Skin epidermis (tissue), 12 donors: ENCODE measurements at regions not wholly inside any gene's neighbourhood (a gene's known extent, or its start where the extent isn't known, plus 50 kb on each side); places are given as distances from the start of the nearest gene placed in this dataset.
"Not testable (repeated sequence)": the region's sequence is repeated elsewhere in the genome, so short reads cannot be mapped to it uniquely, and the experiment has no call there.

Experiments
- H3K27ac ChIP-seq, 21 experiments: fragments of 200-600 bp; sonication (generic) in 11 of 21; one replicate each; pipeline ENCODE4 v1.5.0; 2020; ENCODE audit warnings: mild to moderate bottlenecking in 3 of 21, inconsistent platforms in 2 of 21, moderate library complexity in 2 of 21
- H3K4me3 ChIP-seq, 7 experiments: fragments of 200-600 bp; sonication (generic) in 2 of 7; one replicate each; pipeline ENCODE4 v1.5.0; 2020; ENCODE audit warnings: inconsistent platforms in 2 of 7, mild to moderate bottlenecking in 2 of 7, moderate library complexity in 1 of 7

- H3K27ac ChIP-seq, result peak overlapping the region in 1 of 21 experiments; percentile 16
- H3K4me3 ChIP-seq, result no peak overlapping the region
Observed at GRCh38 chr10:30742471-30742870, 112.9 kb upstream of the LYZL2 start.

GRCh38 chr10:30740774-30741173 lies 111.2 kb upstream of the LYZL2 start:
- not testable (repeated sequence) for H3K4me3 ChIP-seq, H3K27ac ChIP-seq

GRCh38 chr10:30738416-30738815 lies 108.9 kb upstream of the LYZL2 start:
- H3K27ac ChIP-seq, result peak overlapping the region in 1 of 21 experiments; percentile 60
- H3K4me3 ChIP-seq, result no peak overlapping the region

- Histone ChIP-seq H3K4me3 (no peak overlapping the region), H3K27ac (peak overlapping the region in 3 of 21 experiments; percentile 2 to 60 (median 47))
Observed at GRCh38 chr10:30737931-30738391, 108.4 kb upstream of the LYZL2 start.

GRCh38 chr10:30736685-30737232 lies 107.2 kb upstream of the LYZL2 start:
- H3K4me3 ChIP-seq, result no peak overlapping the region

GRCh38 chr10:30734901-30735300 lies 105.3 kb upstream of the LYZL2 start:
- Histone ChIP-seq H3K27ac (no peak overlapping the region), H3K4me3 (no peak overlapping the region)

More at GRCh38 chr10:30736685-30737232, 107.2 kb upstream of the LYZL2 start:
- H3K27ac ChIP-seq, result peak overlapping the region in 7 of 21 experiments; percentile 3 to 63 (median 40)

GRCh38 chr10:30732671-30733070 lies 103.1 kb upstream of the LYZL2 start:
- no peak overlapping the region for H3K27ac ChIP-seq
- H3K4me3 ChIP-seq, result no peak overlapping the region

- no peak overlapping the region for H3K4me3 ChIP-seq
- no peak overlapping the region for H3K27ac ChIP-seq
Observed at GRCh38 chr10:30731963-30732362, 102.4 kb upstream of the LYZL2 start.

- H3K27ac ChIP-seq, result no peak overlapping the region
- H3K4me3 ChIP-seq, result no peak overlapping the region
Observed at GRCh38 chr10:30730306-30730705, 100.8 kb upstream of the LYZL2 start.

- no peak overlapping the region for H3K4me3 ChIP-seq
- H3K27ac ChIP-seq, result no peak overlapping the region
Observed at GRCh38 chr10:30728766-30729165, 99.2 kb upstream of the LYZL2 start.

GRCh38 chr10:30728127-30728526 lies 98.6 kb upstream of the LYZL2 start:
- Histone ChIP-seq H3K27ac (no peak overlapping the region), H3K4me3 (no peak overlapping the region)

- no peak overlapping the region for H3K27ac ChIP-seq
Observed at GRCh38 chr10:30727524-30727923, 98.0 kb upstream of the LYZL2 start.

GRCh38 chr10:30726783-30727414 lies 97.3 kb upstream of the LYZL2 start:
- not testable (repeated sequence) for H3K27ac ChIP-seq, H3K4me3 ChIP-seq

More at GRCh38 chr10:30727524-30727923, 98.0 kb upstream of the LYZL2 start:
- no peak overlapping the region for H3K4me3 ChIP-seq

GRCh38 chr10:30725661-30726060 lies 96.1 kb upstream of the LYZL2 start:
- H3K27ac ChIP-seq, result no peak overlapping the region
- no peak overlapping the region for H3K4me3 ChIP-seq

GRCh38 chr10:30724296-30724695 lies 94.7 kb upstream of the LYZL2 start:
- Histone ChIP-seq H3K4me3 (no peak overlapping the region), H3K27ac (no peak overlapping the region)

- no peak overlapping the region for H3K4me3 ChIP-seq
- H3K27ac ChIP-seq, result no peak overlapping the region
Observed at GRCh38 chr10:30722956-30723620, 93.5 kb upstream of the LYZL2 start.

- no peak overlapping the region for H3K4me3 ChIP-seq
Observed at GRCh38 chr10:30719832-30720231, 90.3 kb upstream of the LYZL2 start.

GRCh38 chr10:30709700-30710358 lies 80.3 kb upstream of the LYZL2 start:
- no peak overlapping the region for H3K4me3 ChIP-seq

More at GRCh38 chr10:30719832-30720231, 90.3 kb upstream of the LYZL2 start:
- H3K27ac ChIP-seq, result no peak overlapping the region

GRCh38 chr10:30709229-30709628 lies 79.7 kb upstream of the LYZL2 start:
- H3K4me3 ChIP-seq, result no peak overlapping the region
- no peak overlapping the region for H3K27ac ChIP-seq

More at GRCh38 chr10:30709700-30710358, 80.3 kb upstream of the LYZL2 start:
- no peak overlapping the region for H3K27ac ChIP-seq

- no peak overlapping the region for H3K4me3 ChIP-seq
- H3K27ac ChIP-seq, result no peak overlapping the region
Observed at GRCh38 chr10:30708234-30708633, 78.7 kb upstream of the LYZL2 start.
